NCI-H510A treated with DMSO at 0.1 percent for 48 hours (cell line): ENCODE measurements at regions not wholly inside any gene's neighbourhood (a gene's known extent, or its start where the extent isn't known, plus 50 kb on each side); places are given as distances from the start of the nearest gene placed in this dataset.
"Not testable (repeated sequence)": the region's sequence is repeated elsewhere in the genome, so short reads cannot be mapped to it uniquely, and the experiment has no call there.

ENCODE experiments used
- DNase-seq: peaks from one replicate; lab custom pipeline; 2025; lab: John Stamatoyannopoulos, UW

GRCh38 chr10:21364196-21365114, 161.0 kb downstream of the SKIDA1 start:
- DNase-seq, result no peak

GRCh38 chr10:21363731-21364104, 161.8 kb downstream of the SKIDA1 start:
- no peak for DNase-seq

- DNase-seq, result no peak
Observed at GRCh38 chr10:21363092-21363730, 162.3 kb downstream of the SKIDA1 start.

GRCh38 chr10:21359202-21359601, 166.3 kb downstream of the SKIDA1 start:
- DNase-seq, result no peak

- DNase-seq, result no peak
Observed at GRCh38 chr10:21355591-21356011, 169.9 kb downstream of the SKIDA1 start.

GRCh38 chr10:21352886-21353285, 172.6 kb downstream of the SKIDA1 start:
- DNase-seq, result no peak

- DNase-seq, result not testable (repeated sequence)
Observed at GRCh38 chr10:21351594-21351993, 173.9 kb downstream of the SKIDA1 start.

- no peak for DNase-seq
Observed at GRCh38 chr10:21349912-21350286, 175.6 kb downstream of the SKIDA1 start.

GRCh38 chr10:21347785-21348170, 177.7 kb downstream of the SKIDA1 start:
- DNase-seq, result no peak

GRCh38 chr10:21347043-21347784, 178.3 kb downstream of the SKIDA1 start:
- DNase-seq, result no peak

GRCh38 chr10:21343087-21343486, 182.4 kb downstream of the SKIDA1 start:
- no peak for DNase-seq

GRCh38 chr10:21342499-21342898, 183.0 kb downstream of the SKIDA1 start:
- DNase-seq, result not testable (repeated sequence)

GRCh38 chr10:21340331-21340730, 185.2 kb downstream of the SKIDA1 start:
- no peak for DNase-seq

GRCh38 chr10:21337171-21337792, 188.2 kb downstream of the SKIDA1 start:
- DNase-seq, result no peak

- no peak for DNase-seq
Observed at GRCh38 chr10:21336476-21337170, 188.9 kb downstream of the SKIDA1 start.

- DNase-seq, result no peak
Observed at GRCh38 chr10:21334891-21335696, 190.4 kb downstream of the SKIDA1 start.

- DNase-seq, result no peak
Observed at GRCh38 chr10:21330628-21331020, 194.9 kb downstream of the SKIDA1 start.

- no peak for DNase-seq
Observed at GRCh38 chr10:21329995-21330627, 195.4 kb downstream of the SKIDA1 start.

GRCh38 chr10:21327289-21327993, 198.0 kb downstream of the SKIDA1 start:
- DNase-seq, result no peak
